Endothelial cell of umbilical vein (primary cell): ENCODE measurements at regions not wholly inside any gene's neighbourhood (a gene's known extent, or its start where the extent isn't known, plus 50 kb on each side); places are given as distances from the start of the nearest gene placed in this dataset.

Source experiments
- CTCF ChIP-seq, 2 donors: IDR thresholded peaks; 1 replicate in 1 of 2; 2 replicates in 1 of 2; pipeline ENCODE4 v1.5.1; 2011; ENCODE audit warnings: low read length in 2 of 2, mild to moderate bottlenecking in 2 of 2, moderate library complexity in 2 of 2, control low read depth in 1 of 2, inconsistent platforms in 1 of 2, low read depth in 1 of 2; ENCODE audit not compliant: insufficient read depth in 1 of 2; ENCODE audit errors: extremely low read depth in 1 of 2
- MAX ChIP-seq: IDR thresholded peaks from 2 replicates; pipeline ENCODE4 v1.6.1; 2011; ENCODE audit not compliant: insufficient read depth, insufficient read length
- POLR2A ChIP-seq: IDR thresholded peaks from 2 replicates; pipeline ENCODE4 v1.6.1; 2012; ENCODE audit warnings: low read depth, mild to moderate bottlenecking, control low read depth, low read length

- TF ChIP-seq CTCF (IDR thresholded peaks at IDR 0.05; ENCODE audit: extremely low read depth in 1 of 2, insufficient read depth in 1 of 2, low read depth in 1 of 2, low read length in 2 of 2), result no peak
- TF ChIP-seq MAX, result no peak
- no peak for TF ChIP-seq POLR2A
These were observed 526.2 kb upstream of the TNP1 start for GRCh38 chr2:217386041-217386440.
